Hematopoietic multipotent progenitor cell (in vitro differentiated cells): ENCODE measurements at regions not wholly inside any gene's neighbourhood (a gene's known extent, or its start where the extent isn't known, plus 50 kb on each side); places are given as distances from the start of the nearest gene placed in this dataset.
"Not testable (repeated sequence)": the region's sequence is repeated elsewhere in the genome, so short reads cannot be mapped to it uniquely, and the experiment has no call there.

Experiments used
- DNase-seq, 3 donors: peaks; one replicate each; pipeline ENCODE4 v3.0.0-alpha.2; 2011 to 2015; ENCODE audit warnings: low read depth in 2 of 3, low spot score in 2 of 3

GRCh38 chr6:51459958-51460357, 627.5 kb downstream of the PKHD1 start:
- DNase-seq, result no peak

GRCh38 chr6:51462896-51463295, 624.5 kb downstream of the PKHD1 start:
- DNase-seq, result no peak

- no peak for DNase-seq
Observed at GRCh38 chr6:51463321-51463720, 624.1 kb downstream of the PKHD1 start.

GRCh38 chr6:51464956-51465355, 622.5 kb downstream of the PKHD1 start:
- no peak for DNase-seq

- no peak for DNase-seq
Observed at GRCh38 chr6:51466427-51466826, 621.0 kb downstream of the PKHD1 start.

- DNase-seq, result no peak
Observed at GRCh38 chr6:51467231-51467952, 620.0 kb downstream of the PKHD1 start.

- no peak for DNase-seq
Observed at GRCh38 chr6:51468704-51469103, 618.7 kb downstream of the PKHD1 start.

- DNase-seq, result no peak
Observed at GRCh38 chr6:51472745-51473487, 614.5 kb downstream of the PKHD1 start.

- no peak for DNase-seq
Observed at GRCh38 chr6:51474022-51474975, 613.1 kb downstream of the PKHD1 start.

GRCh38 chr6:51477711-51478311, 609.6 kb downstream of the PKHD1 start:
- DNase-seq, result no peak

GRCh38 chr6:51479296-51479695, 608.1 kb downstream of the PKHD1 start:
- DNase-seq, result no peak

GRCh38 chr6:51480040-51480439, 607.4 kb downstream of the PKHD1 start:
- no peak for DNase-seq

- DNase-seq, result not testable (repeated sequence)
Observed at GRCh38 chr6:51485869-51486268, 601.5 kb downstream of the PKHD1 start.

- no peak for DNase-seq
Observed at GRCh38 chr6:51487937-51488336, 599.5 kb downstream of the PKHD1 start.

- no peak for DNase-seq
Observed at GRCh38 chr6:51489133-51489532, 598.3 kb downstream of the PKHD1 start.

GRCh38 chr6:51490101-51490500, 597.3 kb downstream of the PKHD1 start:
- DNase-seq, result no peak

GRCh38 chr6:51494342-51494741, 593.1 kb downstream of the PKHD1 start:
- no peak for DNase-seq

GRCh38 chr6:51495096-51495495, 592.3 kb downstream of the PKHD1 start:
- DNase-seq, result no peak

- no peak for DNase-seq
Observed at GRCh38 chr6:51495610-51496396, 591.6 kb downstream of the PKHD1 start.

- DNase-seq, result no peak
Observed at GRCh38 chr6:51502996-51503395, 584.4 kb downstream of the PKHD1 start.
